Vagina (tissue), 2 donors: ENCODE measurements at regions not wholly inside any gene's neighbourhood (a gene's known extent, or its start where the extent isn't known, plus 50 kb on each side); places are given as distances from the start of the nearest gene placed in this dataset.

Source experiments
- DNase-seq, 2 donors: peaks; one replicate each; pipeline ENCODE4 v3.0.0-alpha.2; 2017; ENCODE audit errors: extremely low spot score in 2 of 2
- H3K27ac ChIP-seq: fragments of 200-600 bp; sonication (generic); one replicate; pipeline ENCODE4 v1.5.1; 2019
- H3K27me3 ChIP-seq: fragments of 200-600 bp; sonication (generic); one replicate; pipeline ENCODE4 v1.5.1; 2019
- H3K36me3 ChIP-seq, 2 donors: fragments of 200-600 bp; sonication (generic); one replicate each; pipeline ENCODE4 v1.5.1; 2017 to 2019
- H3K4me1 ChIP-seq: fragments of 200-600 bp; sonication (generic); one replicate; pipeline ENCODE4 v1.5.1; 2019
- H3K4me3 ChIP-seq, 2 donors: fragments of 200-600 bp; sonication (generic); 1 replicate in 1 of 2; 2 replicates in 1 of 2; pipeline ENCODE4 v1.5.1; 2016 to 2019
- H3K9me3 ChIP-seq: fragments of 200-600 bp; sonication (generic); one replicate; pipeline ENCODE4 v1.5.1; 2019
- POLR2A ChIP-seq, 2 donors: fragments of 450-650 bp; IDR thresholded peaks; one replicate each; pipeline ENCODE4 v1.6.1; 2017; ENCODE audit warnings: antibody characterized with exemption in 2 of 2, mild to moderate bottlenecking in 2 of 2, moderate library complexity in 2 of 2
- POLR2AphosphoS5 ChIP-seq, 2 donors: sonication (generic); formaldehyde crosslinking; IDR thresholded peaks; one replicate each; pipeline ENCODE4 v1.9.0; 2017; ENCODE audit warnings: antibody characterized with exemption in 2 of 2, mild to moderate bottlenecking in 2 of 2, low read depth in 1 of 2; ENCODE audit not compliant: insufficient read depth in 1 of 2
- intact Hi-C: fragments of 100-400 bp; cut with DNase I; formaldehyde crosslinking; loops from one replicate; pipeline ENCODE4 v1.15.1; 2023
- TF ChIP-seq, protein P1 (sequence below), 3 experiments: fragments of 450-650 bp in 2 of 3; fragments of 200-600 bp in 1 of 3; sonication (generic) in 1 of 3; IDR thresholded peaks; one replicate each; pipeline ENCODE4 v1.5.1; 2017 to 2019; ENCODE audit warnings: antibody characterized with exemption in 3 of 3, mild to moderate bottlenecking in 2 of 3, moderate library complexity in 2 of 3

DNA sequence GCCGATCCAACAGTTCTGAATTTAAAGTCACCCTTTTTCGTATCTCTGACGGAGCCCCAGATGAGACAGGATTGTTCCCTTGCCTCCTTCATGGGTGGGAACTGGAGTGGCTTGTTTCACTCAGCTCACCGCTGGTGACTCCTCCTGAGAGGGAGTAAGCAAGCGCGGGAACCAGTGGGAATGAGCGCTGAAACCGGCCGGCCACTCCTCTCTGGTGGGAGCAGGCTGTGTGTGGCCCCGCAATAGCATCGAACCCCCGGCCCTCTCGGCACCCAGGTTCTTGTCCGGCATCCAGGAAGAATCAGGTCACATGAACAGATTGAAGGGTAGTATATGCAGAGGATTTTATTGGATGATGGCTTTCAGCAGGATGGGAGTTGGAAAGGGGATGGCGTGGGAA, 1211.6 kb upstream of the PCDH20 start:
- Histone ChIP-seq H3K4me3 (no peak overlapping the region), H3K36me3 (no peaks in the 10 kb centered on the region), H3K9me3 (no peaks in the 10 kb centered on the region), H3K4me1 (no peaks in the 10 kb centered on the region), H3K27ac (no peak overlapping the region), H3K27me3 (no peaks in the 10 kb centered on the region)
- intact Hi-C loops: no loop called here
- DNase-seq: no peak
- no peak for TF ChIP-seq POLR2A (IDR thresholded peaks at IDR 0.05)
- TF ChIP-seq, protein P1, sequence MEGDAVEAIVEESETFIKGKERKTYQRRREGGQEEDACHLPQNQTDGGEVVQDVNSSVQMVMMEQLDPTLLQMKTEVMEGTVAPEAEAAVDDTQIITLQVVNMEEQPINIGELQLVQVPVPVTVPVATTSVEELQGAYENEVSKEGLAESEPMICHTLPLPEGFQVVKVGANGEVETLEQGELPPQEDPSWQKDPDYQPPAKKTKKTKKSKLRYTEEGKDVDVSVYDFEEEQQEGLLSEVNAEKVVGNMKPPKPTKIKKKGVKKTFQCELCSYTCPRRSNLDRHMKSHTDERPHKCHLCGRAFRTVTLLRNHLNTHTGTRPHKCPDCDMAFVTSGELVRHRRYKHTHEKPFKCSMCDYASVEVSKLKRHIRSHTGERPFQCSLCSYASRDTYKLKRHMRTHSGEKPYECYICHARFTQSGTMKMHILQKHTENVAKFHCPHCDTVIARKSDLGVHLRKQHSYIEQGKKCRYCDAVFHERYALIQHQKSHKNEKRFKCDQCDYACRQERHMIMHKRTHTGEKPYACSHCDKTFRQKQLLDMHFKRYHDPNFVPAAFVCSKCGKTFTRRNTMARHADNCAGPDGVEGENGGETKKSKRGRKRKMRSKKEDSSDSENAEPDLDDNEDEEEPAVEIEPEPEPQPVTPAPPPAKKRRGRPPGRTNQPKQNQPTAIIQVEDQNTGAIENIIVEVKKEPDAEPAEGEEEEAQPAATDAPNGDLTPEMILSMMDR (IDR thresholded peaks at IDR 0.05): no peak
- no peak for TF ChIP-seq POLR2AphosphoS5 (IDR thresholded peaks at IDR 0.05; ENCODE audit: insufficient read depth in 1 of 2, low read depth in 1 of 2)

DNA sequence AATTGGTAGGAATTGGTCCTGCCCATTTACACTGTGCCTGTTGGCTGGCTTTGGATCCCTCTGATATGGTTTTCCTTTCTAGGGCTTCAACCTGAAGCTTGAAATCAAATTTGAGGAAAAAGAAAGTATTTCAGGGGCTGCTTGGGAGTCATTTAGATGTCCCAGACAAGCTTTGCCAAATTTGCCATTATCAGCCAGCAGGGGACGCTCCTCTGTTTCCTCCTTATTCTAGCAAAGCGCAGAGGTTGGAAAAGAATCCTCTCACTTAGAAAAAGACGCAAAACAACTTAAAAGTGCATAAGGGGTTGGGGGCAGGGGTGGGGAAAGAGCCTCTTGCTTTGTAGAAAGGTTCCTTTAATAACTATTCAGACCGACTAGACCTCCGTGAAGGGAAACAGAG, 1211.1 kb upstream of the PCDH20 start:
- no peak overlapping the region for H3K4me3 ChIP-seq
- intact Hi-C loops: no loop called here
- H3K27me3 ChIP-seq: no peaks in the 10 kb centered on the region
- no peaks in the 10 kb centered on the region for H3K9me3 ChIP-seq
- no peaks in the 10 kb centered on the region for H3K4me1 ChIP-seq
- no peaks in the 10 kb centered on the region for H3K36me3 ChIP-seq
- H3K27ac ChIP-seq: no peak overlapping the region
- no peak for DNase-seq
- TF ChIP-seq POLR2AphosphoS5 (IDR thresholded peaks at IDR 0.05; ENCODE audit: insufficient read depth in 1 of 2, low read depth in 1 of 2) (no peak), POLR2A (IDR thresholded peaks at IDR 0.05) (no peak)
- TF ChIP-seq, protein P1 (IDR thresholded peaks at IDR 0.05): no peak

DNA sequence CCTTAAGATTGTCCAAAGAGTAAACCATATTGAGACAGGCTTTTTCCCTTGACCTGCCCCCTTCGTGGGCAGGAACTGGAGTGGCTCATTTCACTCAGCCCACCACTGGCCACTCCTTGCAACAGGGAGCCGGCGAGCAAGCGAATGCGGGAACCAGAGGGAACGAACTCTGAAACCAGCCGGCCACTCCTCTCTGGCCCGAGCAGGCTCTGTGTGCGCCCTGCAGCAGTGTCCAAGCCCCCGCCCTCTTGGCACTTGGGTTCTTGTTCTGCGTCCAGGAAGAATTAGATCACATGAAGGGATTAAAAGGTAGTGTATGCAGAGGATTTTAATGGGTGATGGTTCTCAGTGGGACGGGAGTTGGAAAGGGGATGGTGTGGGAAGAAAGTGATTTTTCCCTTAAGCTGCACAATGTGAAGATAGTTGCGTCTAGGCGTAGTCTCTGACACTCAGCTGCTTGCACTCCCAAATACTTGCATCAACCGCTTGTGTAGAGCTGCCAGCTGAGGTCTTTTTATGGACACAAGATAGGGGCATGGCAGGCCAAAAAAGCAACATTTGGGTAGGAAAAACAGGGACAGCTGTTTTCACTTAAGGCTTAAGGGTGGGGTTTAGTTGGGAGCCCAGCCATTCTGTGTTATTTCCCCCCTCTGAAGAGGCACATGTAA, 1209.7 kb upstream of the PCDH20 start:
- H3K4me3 ChIP-seq: no peak overlapping the region
- no peak for DNase-seq
- intact Hi-C loops: no loop called here
- no peaks in the 10 kb centered on the region for H3K4me1 ChIP-seq
- H3K27ac ChIP-seq: no peak overlapping the region
- TF ChIP-seq, protein P1 (IDR thresholded peaks at IDR 0.05): no peak
- TF ChIP-seq POLR2AphosphoS5 (IDR thresholded peaks at IDR 0.05; ENCODE audit: insufficient read depth in 1 of 2, low read depth in 1 of 2) (no peak), POLR2A (IDR thresholded peaks at IDR 0.05) (no peak)
- no peaks in the 10 kb centered on the region for H3K27me3 ChIP-seq
- no peaks in the 10 kb centered on the region for H3K9me3 ChIP-seq
- no peaks in the 10 kb centered on the region for H3K36me3 ChIP-seq

DNA sequence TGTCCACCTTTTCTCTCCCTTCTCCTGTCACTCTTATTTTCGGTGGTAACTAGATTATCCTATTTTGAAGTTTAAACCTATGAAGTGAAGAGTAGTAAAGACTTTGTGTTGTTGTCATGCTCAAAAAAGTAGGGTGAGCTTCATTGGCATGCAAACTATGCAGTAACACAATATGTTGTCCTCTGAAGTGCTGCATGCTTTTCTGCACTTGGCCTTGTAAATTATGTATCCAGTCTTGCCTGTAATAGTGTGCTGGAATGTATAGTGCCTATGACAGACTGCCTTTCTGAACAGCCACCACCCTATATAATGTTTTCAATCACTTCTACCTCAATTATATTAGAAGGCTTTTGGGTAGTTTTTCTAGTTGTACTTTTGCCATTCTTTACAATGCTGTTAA, 1198.2 kb upstream of the PCDH20 start:
- no peak for DNase-seq
- no peak for TF ChIP-seq POLR2A (IDR thresholded peaks at IDR 0.05)
- TF ChIP-seq POLR2AphosphoS5 (IDR thresholded peaks at IDR 0.05; ENCODE audit: insufficient read depth in 1 of 2, low read depth in 1 of 2): no peak
- TF ChIP-seq, protein P1 (IDR thresholded peaks at IDR 0.05): no peak

DNA sequence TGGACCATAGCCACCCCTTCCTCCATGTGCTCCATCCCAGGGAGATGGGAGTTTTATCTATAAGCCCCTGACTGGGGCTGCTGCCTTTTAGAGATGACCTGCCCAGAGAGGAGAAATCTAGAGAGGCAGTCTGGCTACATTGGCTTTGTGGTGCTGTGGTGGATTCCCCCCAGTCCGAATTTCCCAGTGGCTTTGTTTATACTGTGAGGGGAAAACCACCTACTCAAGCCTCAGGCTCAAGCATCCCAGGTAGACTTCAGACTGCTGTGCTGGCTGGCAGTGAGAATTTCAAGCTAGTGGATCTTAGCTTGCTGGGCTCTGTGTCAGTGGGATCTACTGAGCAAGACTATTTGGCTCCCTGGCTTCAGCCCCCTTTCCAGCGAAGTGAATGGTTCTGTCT, 1195.7 kb upstream of the PCDH20 start:
- H3K4me1 ChIP-seq: no peaks in the 10 kb centered on the region
- no peaks in the 10 kb centered on the region for H3K9me3 ChIP-seq
- TF ChIP-seq, protein P1 (IDR thresholded peaks at IDR 0.05): no peak
- no peak for TF ChIP-seq POLR2AphosphoS5 (IDR thresholded peaks at IDR 0.05; ENCODE audit: insufficient read depth in 1 of 2, low read depth in 1 of 2)
- no peak for TF ChIP-seq POLR2A (IDR thresholded peaks at IDR 0.05)
- DNase-seq: no peak
- no peaks in the 10 kb centered on the region for H3K27me3 ChIP-seq
- H3K36me3 ChIP-seq: no peaks in the 10 kb centered on the region
- H3K27ac ChIP-seq: no peak overlapping the region
- intact Hi-C loops: loop anchor here (10.0 kb wide), 1 partner anchor 283 kb away; no protein-coding TSS in a partner anchor
- H3K4me3 ChIP-seq: no peak overlapping the region

More for the DNA sequence above, 1198.2 kb upstream of the PCDH20 start:
- H3K27ac ChIP-seq: no peak overlapping the region
- H3K36me3 ChIP-seq: no peaks in the 10 kb centered on the region
- no peak overlapping the region for H3K4me3 ChIP-seq
- no peaks in the 10 kb centered on the region for H3K27me3 ChIP-seq
- H3K4me1 ChIP-seq: no peaks in the 10 kb centered on the region
- H3K9me3 ChIP-seq: no peaks in the 10 kb centered on the region
- intact Hi-C loops: loop anchor here (10.0 kb wide), 1 partner anchor 281 kb away; no protein-coding TSS in a partner anchor
